Vagina (tissue), 2 donors: ENCODE measurements at regions not wholly inside any gene's neighbourhood (a gene's known extent, or its start where the extent isn't known, plus 50 kb on each side); places are given as distances from the start of the nearest gene placed in this dataset.

Source experiments
- POLR2A ChIP-seq, 2 donors: fragments of 450-650 bp; IDR thresholded peaks; one replicate each; pipeline ENCODE4 v1.6.1; 2017; ENCODE audit warnings: antibody characterized with exemption in 2 of 2, mild to moderate bottlenecking in 2 of 2, moderate library complexity in 2 of 2
- POLR2AphosphoS5 ChIP-seq, 2 donors: sonication (generic); formaldehyde crosslinking; IDR thresholded peaks; one replicate each; pipeline ENCODE4 v1.9.0; 2017; ENCODE audit warnings: antibody characterized with exemption in 2 of 2, mild to moderate bottlenecking in 2 of 2, low read depth in 1 of 2; ENCODE audit not compliant: insufficient read depth in 1 of 2
- TF ChIP-seq, protein P1 (sequence below), 3 experiments: fragments of 450-650 bp in 2 of 3; fragments of 200-600 bp in 1 of 3; sonication (generic) in 1 of 3; IDR thresholded peaks; one replicate each; pipeline ENCODE4 v1.5.1; 2017 to 2019; ENCODE audit warnings: antibody characterized with exemption in 3 of 3, mild to moderate bottlenecking in 2 of 3, moderate library complexity in 2 of 3

DNA sequence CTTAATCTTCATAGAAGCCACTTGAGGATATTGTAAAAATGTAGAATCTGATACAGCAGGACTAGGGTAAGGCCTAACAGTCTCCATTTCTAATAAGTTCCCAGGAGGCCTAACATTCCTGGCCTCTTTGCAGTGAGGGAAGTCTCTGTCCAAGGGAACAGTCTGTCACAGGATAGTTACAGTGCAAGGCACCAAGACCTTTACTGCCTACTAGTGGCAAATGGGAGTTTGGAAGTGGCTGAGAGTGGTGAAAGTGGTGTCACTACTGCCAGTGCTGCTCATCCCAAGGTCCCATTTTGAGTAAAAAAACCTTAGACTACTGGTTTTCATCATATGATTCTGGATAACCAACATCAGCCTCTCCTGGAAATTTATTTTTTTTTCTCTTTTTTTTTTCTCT, 619.5 kb upstream of the SEMA3D start:
- TF ChIP-seq, protein P1, sequence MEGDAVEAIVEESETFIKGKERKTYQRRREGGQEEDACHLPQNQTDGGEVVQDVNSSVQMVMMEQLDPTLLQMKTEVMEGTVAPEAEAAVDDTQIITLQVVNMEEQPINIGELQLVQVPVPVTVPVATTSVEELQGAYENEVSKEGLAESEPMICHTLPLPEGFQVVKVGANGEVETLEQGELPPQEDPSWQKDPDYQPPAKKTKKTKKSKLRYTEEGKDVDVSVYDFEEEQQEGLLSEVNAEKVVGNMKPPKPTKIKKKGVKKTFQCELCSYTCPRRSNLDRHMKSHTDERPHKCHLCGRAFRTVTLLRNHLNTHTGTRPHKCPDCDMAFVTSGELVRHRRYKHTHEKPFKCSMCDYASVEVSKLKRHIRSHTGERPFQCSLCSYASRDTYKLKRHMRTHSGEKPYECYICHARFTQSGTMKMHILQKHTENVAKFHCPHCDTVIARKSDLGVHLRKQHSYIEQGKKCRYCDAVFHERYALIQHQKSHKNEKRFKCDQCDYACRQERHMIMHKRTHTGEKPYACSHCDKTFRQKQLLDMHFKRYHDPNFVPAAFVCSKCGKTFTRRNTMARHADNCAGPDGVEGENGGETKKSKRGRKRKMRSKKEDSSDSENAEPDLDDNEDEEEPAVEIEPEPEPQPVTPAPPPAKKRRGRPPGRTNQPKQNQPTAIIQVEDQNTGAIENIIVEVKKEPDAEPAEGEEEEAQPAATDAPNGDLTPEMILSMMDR (IDR thresholded peaks at IDR 0.05) = no peak
- TF ChIP-seq POLR2AphosphoS5 (IDR thresholded peaks at IDR 0.05; ENCODE audit: insufficient read depth in 1 of 2, low read depth in 1 of 2) (no peak), POLR2A (IDR thresholded peaks at IDR 0.05) (no peak)
